GM23248 (cell line): ENCODE measurements at regions not wholly inside any gene's neighbourhood (a gene's known extent, or its start where the extent isn't known, plus 50 kb on each side); places are given as distances from the start of the nearest gene placed in this dataset.

Experiments
- EZH2 ChIP-seq: fragments of 200-600 bp; sonication (generic); IDR thresholded peaks from 2 replicates; pipeline ENCODE4 v1.6.1; 2018; ENCODE audit warnings: antibody characterized with exemption, mild to moderate bottlenecking; ENCODE audit not compliant: insufficient read depth, poor library complexity, severe bottlenecking
- EZH2phosphoT487 ChIP-seq: fragments of 200-600 bp; sonication (generic); IDR thresholded peaks from 2 replicates; pipeline ENCODE4 v1.6.1; 2018; ENCODE audit warnings: antibody characterized with exemption, moderate library complexity, mild to moderate bottlenecking, low read depth; ENCODE audit not compliant: insufficient read depth

DNA sequence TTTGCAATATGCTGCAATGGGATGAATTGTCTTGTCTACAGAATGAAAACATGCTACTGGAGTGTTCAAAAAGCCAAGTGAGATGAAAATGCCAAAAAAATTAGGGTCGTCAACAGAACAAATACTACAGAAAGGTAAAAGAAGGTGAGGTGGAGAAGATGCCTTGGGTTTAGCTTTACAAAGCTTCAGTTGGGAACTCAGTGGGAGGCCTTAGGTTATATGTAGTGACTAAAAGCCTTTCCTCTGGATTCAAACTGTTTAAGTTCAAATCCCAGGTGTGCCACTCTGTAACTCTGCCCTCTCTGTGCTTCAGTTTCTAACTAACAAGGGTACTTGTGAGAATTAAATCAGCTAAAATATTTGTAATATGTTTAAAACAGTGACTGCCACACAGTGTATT, 84.9 kb upstream of the PDE3A start:
- TF ChIP-seq EZH2, result no peak
- no peak for TF ChIP-seq EZH2phosphoT487
